ENCODE measurements at regions not wholly inside any gene's neighbourhood (a gene's known extent, or its start where the extent isn't known, plus 50 kb on each side); places are given as distances from the start of the nearest gene placed in this dataset.

- DNase-seq (no peak), ATAC-seq (ENCODE audit: low read depth) (no peak)
- Mint-ChIP-seq H3K4me1 (no peaks in the 10 kb centered on the region), H3K4me3 (no peak overlapping the region), H3K36me3 (no peaks in the 10 kb centered on the region), H3K27ac (no peak overlapping the region), H3K27me3 (no peaks in the 10 kb centered on the region), H3K9me3 (no peaks in the 10 kb centered on the region)
- POLR2A ChIA-PET = no interaction called here
Measured at GRCh38 chr3:59153648-59154047, 103.8 kb upstream of the CFAP20DC start.

- H3K27me3 Mint-ChIP-seq = no peaks in the 10 kb centered on the region
- H3K36me3 Mint-ChIP-seq = no peaks in the 10 kb centered on the region
- DNase-seq (no peak), ATAC-seq (ENCODE audit: low read depth) (no peak)
- no peaks in the 10 kb centered on the region for H3K9me3 Mint-ChIP-seq
- POLR2A ChIA-PET = no interaction called here
- no peak overlapping the region for H3K4me3 Mint-ChIP-seq
- no peaks in the 10 kb centered on the region for H3K4me1 Mint-ChIP-seq
- no peak overlapping the region for H3K27ac Mint-ChIP-seq
Measured at GRCh38 chr3:59152943-59153342, 103.1 kb upstream of the CFAP20DC start.

GRCh38 chr3:59150039-59150438 is 100.2 kb upstream of the CFAP20DC start:
- H3K27ac Mint-ChIP-seq = no peak overlapping the region
- H3K36me3 Mint-ChIP-seq = no peaks in the 10 kb centered on the region
- no peak overlapping the region for H3K4me3 Mint-ChIP-seq
- no peak for DNase-seq
- H3K9me3 Mint-ChIP-seq = no peaks in the 10 kb centered on the region
- H3K4me1 Mint-ChIP-seq = no peaks in the 10 kb centered on the region
- no peak for ATAC-seq (ENCODE audit: low read depth)
- no peaks in the 10 kb centered on the region for H3K27me3 Mint-ChIP-seq
- POLR2A ChIA-PET = no interaction called here

GRCh38 chr3:59149166-59149565 is 99.3 kb upstream of the CFAP20DC start:
- no peaks in the 10 kb centered on the region for H3K4me1 Mint-ChIP-seq
- no peak for DNase-seq
- POLR2A ChIA-PET = no interaction called here
- H3K36me3 Mint-ChIP-seq = no peaks in the 10 kb centered on the region
- H3K27ac Mint-ChIP-seq = no peak overlapping the region
- no peaks in the 10 kb centered on the region for H3K27me3 Mint-ChIP-seq
- no peak overlapping the region for H3K4me3 Mint-ChIP-seq
- no peak for ATAC-seq (ENCODE audit: low read depth)
- H3K9me3 Mint-ChIP-seq = no peaks in the 10 kb centered on the region

GRCh38 chr3:59143447-59143846 is 93.6 kb upstream of the CFAP20DC start:
- Mint-ChIP-seq H3K4me1 (no peaks in the 10 kb centered on the region), H3K4me3 (no peak overlapping the region), H3K27ac (no peak overlapping the region), H3K9me3 (no peaks in the 10 kb centered on the region), H3K36me3 (no peaks in the 10 kb centered on the region), H3K27me3 (no peaks in the 10 kb centered on the region)
- ATAC-seq (ENCODE audit: low read depth) (no peak), DNase-seq (no peak)
- POLR2A ChIA-PET = no interaction called here

- no peaks in the 10 kb centered on the region for H3K36me3 Mint-ChIP-seq
- POLR2A ChIA-PET = no interaction called here
- no peak overlapping the region for H3K4me3 Mint-ChIP-seq
- H3K4me1 Mint-ChIP-seq = no peaks in the 10 kb centered on the region
- no peaks in the 10 kb centered on the region for H3K27me3 Mint-ChIP-seq
- DNase-seq = no peak
- H3K27ac Mint-ChIP-seq = no peak overlapping the region
- H3K9me3 Mint-ChIP-seq = no peaks in the 10 kb centered on the region
- no peak for ATAC-seq (ENCODE audit: low read depth)
Measured at GRCh38 chr3:59142556-59142955, 92.7 kb upstream of the CFAP20DC start.

GRCh38 chr3:59138966-59139365 is 89.1 kb upstream of the CFAP20DC start:
- Mint-ChIP-seq H3K36me3 (no peaks in the 10 kb centered on the region), H3K9me3 (no peaks in the 10 kb centered on the region), H3K4me3 (no peak overlapping the region), H3K27me3 (no peaks in the 10 kb centered on the region), H3K27ac (no peak overlapping the region), H3K4me1 (no peaks in the 10 kb centered on the region)
- DNase-seq (no peak), ATAC-seq (ENCODE audit: low read depth) (no peak)
- POLR2A ChIA-PET = no interaction called here

GRCh38 chr3:59137415-59137814 is 87.6 kb upstream of the CFAP20DC start:
- ATAC-seq (ENCODE audit: low read depth) = no peak
- no peaks in the 10 kb centered on the region for H3K36me3 Mint-ChIP-seq

DNA sequence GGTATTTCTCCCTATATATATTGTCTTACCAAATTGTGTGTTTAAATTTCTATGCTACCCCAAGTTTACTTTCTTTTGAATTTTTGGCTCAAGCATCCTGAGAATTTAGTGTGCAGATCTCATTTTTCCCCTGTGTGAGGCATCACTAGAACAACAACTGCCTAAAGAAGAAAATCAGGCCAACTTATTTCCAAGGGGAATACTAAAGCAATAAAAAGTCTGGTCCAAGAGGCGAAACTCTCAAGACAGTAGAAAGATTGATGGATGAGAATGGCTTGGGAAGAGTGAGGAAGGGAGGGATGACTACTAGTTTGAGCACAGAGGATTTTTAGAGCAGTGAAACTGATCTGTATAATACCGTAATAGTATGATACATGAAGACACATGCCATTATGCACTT is 86.3 kb upstream of the CFAP20DC start:
- Mint-ChIP-seq H3K4me1 (no peaks in the 10 kb centered on the region), H3K36me3 (no peaks in the 10 kb centered on the region), H3K4me3 (no peak overlapping the region), H3K9me3 (no peaks in the 10 kb centered on the region), H3K27ac (no peak overlapping the region), H3K27me3 (no peaks in the 10 kb centered on the region)
- POLR2A ChIA-PET = no interaction called here
- no peak for DNase-seq
- no peak for ATAC-seq (ENCODE audit: low read depth)

More at GRCh38 chr3:59137415-59137814, 87.6 kb upstream of the CFAP20DC start:
- POLR2A ChIA-PET = no interaction called here
- H3K27me3 Mint-ChIP-seq = no peaks in the 10 kb centered on the region
- H3K4me3 Mint-ChIP-seq = no peak overlapping the region
- H3K27ac Mint-ChIP-seq = no peak overlapping the region
- no peak for DNase-seq
- no peaks in the 10 kb centered on the region for H3K4me1 Mint-ChIP-seq
- no peaks in the 10 kb centered on the region for H3K9me3 Mint-ChIP-seq

- Mint-ChIP-seq H3K27ac (no peak overlapping the region), H3K4me3 (no peak overlapping the region), H3K27me3 (no peaks in the 10 kb centered on the region), H3K36me3 (no peaks in the 10 kb centered on the region), H3K4me1 (no peaks in the 10 kb centered on the region), H3K9me3 (no peaks in the 10 kb centered on the region)
- POLR2A ChIA-PET = no interaction called here
- DNase-seq (no peak), ATAC-seq (ENCODE audit: low read depth) (no peak)
Measured at GRCh38 chr3:59135096-59135495, 85.3 kb upstream of the CFAP20DC start.

- POLR2A ChIA-PET = no interaction called here
- no peak overlapping the region for H3K27ac Mint-ChIP-seq
- H3K4me3 Mint-ChIP-seq = no peak overlapping the region
- no peaks in the 10 kb centered on the region for H3K9me3 Mint-ChIP-seq
- DNase-seq (no peak), ATAC-seq (ENCODE audit: low read depth) (no peak)
- H3K4me1 Mint-ChIP-seq = no peaks in the 10 kb centered on the region
- H3K27me3 Mint-ChIP-seq = peaks cover 2% of the 10 kb centered on the region
- H3K36me3 Mint-ChIP-seq = no peaks in the 10 kb centered on the region
Measured at GRCh38 chr3:59133311-59133710, 83.5 kb upstream of the CFAP20DC start.

DNA sequence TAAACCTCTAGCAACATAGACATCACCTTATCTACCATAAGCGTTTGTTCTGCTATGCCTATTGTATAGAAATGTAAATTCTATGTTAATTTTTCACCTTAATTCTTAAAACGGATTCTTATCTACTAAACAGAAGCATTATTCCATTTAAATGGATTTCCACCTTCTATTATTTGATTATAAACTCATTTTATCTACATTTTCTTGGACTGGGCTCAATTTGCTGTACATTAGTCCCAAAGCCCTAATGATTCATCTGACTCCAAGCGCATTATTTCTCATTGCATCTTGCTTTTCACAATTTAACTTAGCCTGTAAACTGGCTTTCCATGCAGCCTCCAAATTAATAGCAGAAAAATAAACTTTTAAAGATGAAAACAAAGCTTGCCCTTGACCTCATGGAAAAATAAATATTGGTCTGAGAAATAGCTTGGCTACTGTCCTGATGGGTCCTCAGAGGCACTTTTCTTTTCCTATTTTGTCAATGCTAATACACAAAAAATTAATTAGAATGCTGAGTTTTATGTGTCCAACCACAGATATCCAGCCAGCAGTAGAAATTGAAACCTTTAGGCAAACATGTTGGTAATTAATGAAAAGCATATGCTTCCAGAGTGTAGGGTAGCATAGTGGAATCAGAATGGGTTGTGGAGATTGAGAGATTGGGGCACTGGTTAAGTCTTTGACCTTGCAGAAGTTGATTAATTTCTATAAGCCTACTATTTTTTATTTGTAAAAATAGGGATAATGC is 81.4 kb upstream of the CFAP20DC start:
- Mint-ChIP-seq H3K36me3 (no peaks in the 10 kb centered on the region), H3K4me3 (no peak overlapping the region)
- DNase-seq = no peak

GRCh38 chr3:59128685-59129084 is 78.9 kb upstream of the CFAP20DC start:
- POLR2A ChIA-PET = no interaction called here
- no peak for ATAC-seq (ENCODE audit: low read depth)
- no peak for DNase-seq
- Mint-ChIP-seq H3K27me3 (peaks cover 2% of the 10 kb centered on the region), H3K36me3 (no peaks in the 10 kb centered on the region), H3K27ac (no peak overlapping the region), H3K9me3 (no peaks in the 10 kb centered on the region), H3K4me3 (no peak overlapping the region), H3K4me1 (no peaks in the 10 kb centered on the region)

More for the DNA sequence above, 81.4 kb upstream of the CFAP20DC start:
- Mint-ChIP-seq H3K4me1 (no peaks in the 10 kb centered on the region), H3K27me3 (peaks cover 2% of the 10 kb centered on the region), H3K27ac (no peak overlapping the region), H3K9me3 (no peaks in the 10 kb centered on the region)
- POLR2A ChIA-PET = no interaction called here
- no peak for ATAC-seq (ENCODE audit: low read depth)

- no peaks in the 10 kb centered on the region for H3K36me3 Mint-ChIP-seq
- peaks cover 2% of the 10 kb centered on the region for H3K27me3 Mint-ChIP-seq
- H3K9me3 Mint-ChIP-seq = no peaks in the 10 kb centered on the region
- POLR2A ChIA-PET = no interaction called here
- no peaks in the 10 kb centered on the region for H3K4me1 Mint-ChIP-seq
- DNase-seq (no peak), ATAC-seq (ENCODE audit: low read depth) (no peak)
- H3K27ac Mint-ChIP-seq = no peak overlapping the region
- no peak overlapping the region for H3K4me3 Mint-ChIP-seq
Measured at GRCh38 chr3:59127071-59127470, 77.2 kb upstream of the CFAP20DC start.

DNA sequence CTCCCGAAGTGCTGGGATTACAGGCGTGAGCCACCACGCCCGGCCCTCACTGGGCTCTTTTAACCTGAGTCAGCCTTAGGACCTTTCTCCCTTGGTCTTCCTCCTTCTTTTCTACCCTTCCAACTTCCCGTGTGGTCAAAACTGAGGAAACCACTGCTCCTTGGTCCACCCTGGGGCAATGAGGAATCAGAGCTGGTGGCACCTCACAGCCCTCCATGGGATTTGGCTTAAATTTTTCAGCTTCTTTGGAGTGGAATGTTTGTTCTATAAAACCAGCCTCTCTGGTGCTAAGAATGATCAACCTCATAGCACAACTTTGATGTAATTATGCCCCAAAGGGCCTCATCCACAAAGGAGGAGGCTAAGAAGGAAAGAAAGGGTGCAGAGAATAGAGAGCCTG is 76.6 kb upstream of the CFAP20DC start:
- H3K9me3 Mint-ChIP-seq = no peaks in the 10 kb centered on the region
- POLR2A ChIA-PET = no interaction called here
- DNase-seq (no peak), ATAC-seq (ENCODE audit: low read depth) (no peak)
- H3K4me1 Mint-ChIP-seq = no peaks in the 10 kb centered on the region
- H3K4me3 Mint-ChIP-seq = no peak overlapping the region
- peaks cover 2% of the 10 kb centered on the region for H3K27me3 Mint-ChIP-seq
- no peak overlapping the region for H3K27ac Mint-ChIP-seq
- H3K36me3 Mint-ChIP-seq = no peaks in the 10 kb centered on the region
